MM.1S (cell line): ENCODE measurements at regions not wholly inside any gene's neighbourhood (a gene's known extent, or its start where the extent isn't known, plus 50 kb on each side); places are given as distances from the start of the nearest gene placed in this dataset.

Source experiments
- DNase-seq: peaks from one replicate; pipeline ENCODE4 v3.0.0-alpha.2; 2015
- H2AFZ ChIP-seq: fragments of 300-600 bp; sonication (generic); 2 replicates; pipeline ENCODE4 v1.6.0; 2016; ENCODE audit warnings: antibody characterized with exemption, low read length
- H3F3A ChIP-seq: fragments of 300-600 bp; sonication (generic); 2 replicates; pipeline ENCODE4 v1.6.1; 2016; ENCODE audit warnings: mild to moderate bottlenecking, antibody characterized with exemption, low read length, moderate library complexity, mixed read lengths; ENCODE audit not compliant: insufficient read depth
- H3K27ac ChIP-seq: fragments of 300-600 bp; sonication (generic); 2 replicates; pipeline ENCODE4 v1.5.1; 2016; ENCODE audit warnings: mild to moderate bottlenecking, low read length
- H3K27me3 ChIP-seq: fragments of 300-600 bp; sonication (generic); replicated peaks from 2 replicates; pipeline ENCODE4 v1.6.0; 2016; ENCODE audit warnings: low read length; ENCODE audit not compliant: insufficient read depth
- H3K36me3 ChIP-seq: fragments of 300-600 bp; sonication (generic); replicated peaks from 2 replicates; pipeline ENCODE4 v1.6.1; 2016; ENCODE audit warnings: mild to moderate bottlenecking, low read length, mixed read lengths; ENCODE audit not compliant: insufficient read depth
- H3K4me1 ChIP-seq: fragments of 300-600 bp; sonication (generic); 2 replicates; pipeline ENCODE4 v1.6.1; 2016; ENCODE audit warnings: low read length, mixed read lengths
- H3K4me2 ChIP-seq: fragments of 300-600 bp; sonication (generic); 2 replicates; pipeline ENCODE4 v1.6.0; 2016; ENCODE audit warnings: low read depth, low read length
- H3K4me3 ChIP-seq: fragments of 300-600 bp; sonication (generic); 2 replicates; pipeline ENCODE4 v1.5.1; 2016; ENCODE audit warnings: low read length, mixed read lengths
- H3K79me2 ChIP-seq: fragments of 300-600 bp; sonication (generic); 2 replicates; pipeline ENCODE4 v1.6.1; 2016; ENCODE audit warnings: mixed run types, low read length, mixed read lengths
- H3K9ac ChIP-seq: fragments of 300-600 bp; sonication (generic); 2 replicates; pipeline ENCODE4 v1.6.1; 2016; ENCODE audit warnings: low read length, mixed read lengths
- H3K9me2 ChIP-seq: fragments of 300-600 bp; sonication (generic); replicated peaks from 2 replicates; pipeline ENCODE4 v1.6.1; 2016; ENCODE audit warnings: mild to moderate bottlenecking, low read length, mixed read lengths; ENCODE audit not compliant: insufficient read depth
- H3K9me3 ChIP-seq: fragments of 300-600 bp; sonication (generic); replicated peaks from 2 replicates; pipeline ENCODE4 v1.6.1; 2016; ENCODE audit warnings: mild to moderate bottlenecking, low read length, mixed read lengths; ENCODE audit not compliant: insufficient read depth
- H4K20me1 ChIP-seq: fragments of 300-600 bp; sonication (generic); 2 replicates; pipeline ENCODE4 v1.6.1; 2016; ENCODE audit warnings: mild to moderate bottlenecking, low read length, moderate library complexity, mixed read lengths; ENCODE audit not compliant: insufficient read depth
- CTCF ChIP-seq: fragments of 300-600 bp; sonication (generic); IDR thresholded peaks from 2 replicates; pipeline ENCODE4 v1.5.1; 2016; ENCODE audit warnings: antibody characterized with exemption, low read length, mixed read lengths
- EZH2 ChIP-seq: fragments of 300-600 bp; sonication (generic); optimal IDR thresholded peaks from 2 replicates; pipeline ENCODE3; 2017; ENCODE audit warnings: low read depth, mild to moderate bottlenecking, antibody characterized with exemption, low read length, mixed read lengths
- EZH2phosphoT487 ChIP-seq: fragments of 300-600 bp; sonication (generic); IDR thresholded peaks from 2 replicates; pipeline ENCODE4 v1.6.1; 2018; ENCODE audit warnings: antibody characterized with exemption, low read length

- no peak overlapping the region for H3K4me3 ChIP-seq
- no peaks in the 10 kb centered on the region for H3K4me1 ChIP-seq
- H4K20me1 ChIP-seq = no peaks in the 10 kb centered on the region
- H3K9me3 ChIP-seq = no peaks in the 10 kb centered on the region
- no peak overlapping the region for H2AFZ ChIP-seq
- H3F3A ChIP-seq = no peaks in the 10 kb centered on the region
- no peaks in the 10 kb centered on the region for H3K9me2 ChIP-seq
- H3K36me3 ChIP-seq = no peaks in the 10 kb centered on the region
- no peak for TF ChIP-seq EZH2
- no peak for TF ChIP-seq CTCF
- no peak for TF ChIP-seq EZH2phosphoT487
- H3K9ac ChIP-seq = no peak overlapping the region
- H3K4me2 ChIP-seq = no peak overlapping the region
- H3K27me3 ChIP-seq = no peaks in the 10 kb centered on the region
- no peak for DNase-seq
- H3K27ac ChIP-seq = no peak overlapping the region
- no peaks in the 10 kb centered on the region for H3K79me2 ChIP-seq
Measured at GRCh38 chr13:34352958-34353357, 535.0 kb downstream of the RFC3 start.

- TF ChIP-seq EZH2 = no peak
- no peak for TF ChIP-seq CTCF
- TF ChIP-seq EZH2phosphoT487 = no peak
Measured at GRCh38 chr13:34356686-34357434, 538.9 kb downstream of the RFC3 start.

GRCh38 chr13:34357435-34358232 lies 539.7 kb downstream of the RFC3 start:
- no peaks in the 10 kb centered on the region for H3K27me3 ChIP-seq
- H3K4me1 ChIP-seq = no peaks in the 10 kb centered on the region
- no peaks in the 10 kb centered on the region for H4K20me1 ChIP-seq
- H3K4me3 ChIP-seq = no peak overlapping the region
- H3F3A ChIP-seq = no peaks in the 10 kb centered on the region
- no peak overlapping the region for H3K4me2 ChIP-seq
- H3K79me2 ChIP-seq = no peaks in the 10 kb centered on the region
- no peak overlapping the region for H3K9ac ChIP-seq
- TF ChIP-seq EZH2 = no peak
- no peak for TF ChIP-seq CTCF
- TF ChIP-seq EZH2phosphoT487 = no peak
- no peak overlapping the region for H2AFZ ChIP-seq
- H3K36me3 ChIP-seq = no peaks in the 10 kb centered on the region
- no peaks in the 10 kb centered on the region for H3K9me2 ChIP-seq
- no peak overlapping the region for H3K27ac ChIP-seq
- no peak for DNase-seq
- no peaks in the 10 kb centered on the region for H3K9me3 ChIP-seq

More at GRCh38 chr13:34356686-34357434, 538.9 kb downstream of the RFC3 start:
- Histone ChIP-seq H3K9me3 (no peaks in the 10 kb centered on the region), H3K4me2 (no peak overlapping the region), H3K4me1 (no peaks in the 10 kb centered on the region), H4K20me1 (no peaks in the 10 kb centered on the region), H3K27me3 (no peaks in the 10 kb centered on the region), H2AFZ (no peak overlapping the region), H3F3A (no peaks in the 10 kb centered on the region), H3K9me2 (no peaks in the 10 kb centered on the region), H3K27ac (no peak overlapping the region), H3K9ac (no peak overlapping the region), H3K4me3 (no peak overlapping the region), H3K36me3 (no peaks in the 10 kb centered on the region), H3K79me2 (no peaks in the 10 kb centered on the region)
- DNase-seq = no peak
